HG03066 (cell line): ENCODE measurements at regions not wholly inside any gene's neighbourhood (a gene's known extent, or its start where the extent isn't known, plus 50 kb on each side); places are given as distances from the start of the nearest gene placed in this dataset.

ENCODE experiments used
- ATAC-seq: cut with Tn5 transposase; IDR thresholded peaks from one replicate; pipeline ENCODE4 v1.9.1; 2021; ENCODE audit warnings: low read depth; ENCODE audit not compliant: unreplicated experiment

GRCh38 chr3:178459038-178459410 is 77.2 kb upstream of the KCNMB2 start:
- ATAC-seq: no peak

GRCh38 chr3:178465260-178466180 is 70.7 kb upstream of the KCNMB2 start:
- ATAC-seq: peak; percentile 64

- ATAC-seq: no peak
These were observed 63.3 kb upstream of the KCNMB2 start for GRCh38 chr3:178472941-178473340.

- ATAC-seq: no peak
These were observed 61.7 kb upstream of the KCNMB2 start for GRCh38 chr3:178474526-178474925.

- ATAC-seq: no peak
These were observed 61.2 kb upstream of the KCNMB2 start for GRCh38 chr3:178475062-178475461.

GRCh38 chr3:178476886-178477285 is 59.4 kb upstream of the KCNMB2 start:
- no peak for ATAC-seq

- ATAC-seq: no peak
These were observed 56.8 kb upstream of the KCNMB2 start for GRCh38 chr3:178479446-178479845.

GRCh38 chr3:178479860-178480259 is 56.4 kb upstream of the KCNMB2 start:
- no peak for ATAC-seq

GRCh38 chr3:178480274-178480673 is 56.0 kb upstream of the KCNMB2 start:
- ATAC-seq: peak; percentile 30

GRCh38 chr3:178480795-178481194 is 55.4 kb upstream of the KCNMB2 start:
- ATAC-seq: peak; percentile 99

- ATAC-seq: no peak
These were observed 53.3 kb upstream of the KCNMB2 start for GRCh38 chr3:178482981-178483380.

- ATAC-seq: no peak
These were observed 52.5 kb upstream of the KCNMB2 start for GRCh38 chr3:178483704-178484103.

- no peak for ATAC-seq
These were observed 50.5 kb upstream of the KCNMB2 start for GRCh38 chr3:178485756-178486155.
